PC-3 (cell line): ENCODE measurements at regions not wholly inside any gene's neighbourhood (a gene's known extent, or its start where the extent isn't known, plus 50 kb on each side); places are given as distances from the start of the nearest gene placed in this dataset.

Source experiments
- ATAC-seq: fragments of 200-7000 bp; cut with Tn5 transposase; 2 replicates; pipeline ENCODE4 v1.9.1; 2020; ENCODE audit warnings: mild to moderate bottlenecking, moderate library complexity
- BruUV-seq: library from RNA; stranded (reverse); fragments of 400-500 nt; replicated peaks from 2 replicates; lab custom pipeline; 2021; lab: Mats Ljungman, UMichigan
- CTCF ChIA-PET: fragments of 300-600 bp; sonication (Branson Sonifier 250); formaldehyde crosslinking; loops from one replicate; lab custom pipeline; 2022; ENCODE audit warnings: antibody characterized with exemption; lab: Charles Lee
- POLR2A ChIA-PET: fragments of 300-600 bp; sonication (Branson Sonifier 250); formaldehyde crosslinking; loops from one replicate; lab custom pipeline; 2022; ENCODE audit warnings: antibody characterized with exemption; ENCODE audit not compliant: unreplicated experiment; lab: Charles Lee
- DNase-seq: peaks from one replicate; pipeline ENCODE4 v3.0.0-alpha.2; 2015
- H2AFZ ChIP-seq: fragments of 300-600 bp; sonication (generic); 2 replicates; pipeline ENCODE4 v1.6.0; 2016; ENCODE audit warnings: antibody characterized with exemption, low read length
- H3F3A ChIP-seq: fragments of 300-600 bp; sonication (generic); one replicate; pipeline ENCODE4 v1.6.0; 2017; ENCODE audit warnings: antibody characterized with exemption, low read length, control low read depth, mild to moderate bottlenecking; ENCODE audit not compliant: unreplicated experiment
- H3K27ac ChIP-seq: fragments of 300-600 bp; sonication (generic); 2 replicates; pipeline ENCODE4 v1.5.1; 2016; ENCODE audit warnings: mild to moderate bottlenecking, low read length
- H3K27me3 ChIP-seq: fragments of 300-600 bp; sonication (generic); 2 replicates; pipeline ENCODE4 v1.6.1; 2016; ENCODE audit warnings: low read length, mixed read lengths
- H3K36me3 ChIP-seq: fragments of 300-600 bp; sonication (generic); 2 replicates; pipeline ENCODE4 v1.6.1; 2016; ENCODE audit warnings: low read depth, mixed run types, low read length, mixed read lengths
- H3K4me1 ChIP-seq: fragments of 300-600 bp; sonication (generic); 2 replicates; pipeline ENCODE4 v1.5.1; 2016; ENCODE audit warnings: low read length; ENCODE audit not compliant: insufficient read depth
- H3K4me2 ChIP-seq: fragments of 300-600 bp; sonication (generic); 2 replicates; pipeline ENCODE4 v1.6.0; 2016; ENCODE audit warnings: low read length
- H3K4me3 ChIP-seq: fragments of 300-600 bp; sonication (generic); 2 replicates; pipeline ENCODE4 v1.5.1; 2016; ENCODE audit warnings: mild to moderate bottlenecking, low read length, mixed read lengths
- H3K79me2 ChIP-seq: fragments of 300-600 bp; sonication (generic); 2 replicates; pipeline ENCODE4 v1.6.1; 2017; ENCODE audit warnings: low read length, mixed read lengths
- H3K9ac ChIP-seq: fragments of 300-600 bp; sonication (generic); 2 replicates; pipeline ENCODE4 v1.6.0; 2016; ENCODE audit warnings: mild to moderate bottlenecking, low read length
- H3K9me2 ChIP-seq: fragments of 300-600 bp; sonication (generic); replicated peaks from 2 replicates; pipeline ENCODE4 v1.6.1; 2016; ENCODE audit warnings: mixed run types, low read length, mixed read lengths
- H3K9me3 ChIP-seq: fragments of 300-600 bp; sonication (generic); 2 replicates; pipeline ENCODE4 v1.6.1; 2016; ENCODE audit warnings: low read length, mixed read lengths
- H4K20me1 ChIP-seq: fragments of 300-600 bp; sonication (generic); 2 replicates; pipeline ENCODE4 v1.6.1; 2016; ENCODE audit warnings: low read length, mixed read lengths
- EZH2 ChIP-seq: fragments of 300-600 bp; sonication (generic); IDR thresholded peaks from one replicate; pipeline ENCODE4 v1.6.1; 2017; ENCODE audit warnings: antibody characterized with exemption, mild to moderate bottlenecking, low read length; ENCODE audit not compliant: unreplicated experiment
- EZH2phosphoT487 ChIP-seq: fragments of 300-600 bp; sonication (generic); IDR thresholded peaks from 2 replicates; pipeline ENCODE4 v1.6.1; 2018; ENCODE audit warnings: mild to moderate bottlenecking, antibody characterized with exemption, low read length, borderline replicate concordance
- intact Hi-C: fragments of 100-400 bp; cut with micrococcal nuclease; formaldehyde crosslinking; loops from 2 replicates; pipeline ENCODE4 v1.9.0; 2023
- TF ChIP-seq, protein P1 (sequence below): fragments of 300-600 bp; sonication (generic); conservative IDR thresholded peaks from 2 replicates; pipeline ENCODE4 v1.5.1; 2017; ENCODE audit warnings: antibody characterized with exemption, low read depth, mild to moderate bottlenecking, low read length

DNA sequence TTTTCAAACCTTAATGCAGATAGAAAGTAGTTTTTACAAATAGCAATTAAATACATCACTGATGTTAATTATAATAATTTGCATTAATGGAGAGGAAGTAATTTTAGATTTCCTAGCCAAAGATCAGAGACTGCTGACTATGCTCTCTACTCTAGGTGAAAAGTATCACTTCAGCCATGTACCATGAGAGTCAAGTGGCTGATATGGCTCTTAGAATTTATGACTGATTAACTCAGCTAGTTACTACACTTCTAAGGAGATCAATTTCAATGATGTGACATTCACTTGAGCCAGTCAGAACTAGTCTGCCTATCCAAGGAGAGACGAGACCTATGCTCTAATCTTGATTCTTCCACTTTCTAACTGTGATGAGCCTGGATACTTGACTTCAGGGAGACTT lies 405.7 kb upstream of the RORA start:
- Histone ChIP-seq H3K36me3 (no peaks in the 10 kb centered on the region), H3K27ac (no peak overlapping the region), H4K20me1 (no peaks in the 10 kb centered on the region), H3K4me2 (no peak overlapping the region), H3K9me2 (no peaks in the 10 kb centered on the region), H2AFZ (no peak overlapping the region), H3F3A (no peaks in the 10 kb centered on the region), H3K9me3 (no peaks in the 10 kb centered on the region), H3K79me2 (no peaks in the 10 kb centered on the region), H3K4me1 (no peaks in the 10 kb centered on the region), H3K27me3 (peaks cover 23% of the 10 kb centered on the region), H3K4me3 (no peak overlapping the region), H3K9ac (no peak overlapping the region)
- no TSS peak for BruUV-seq
- ChIA-PET CTCF (no interaction called here), POLR2A (no interaction called here)
- DNase-seq (no peak), ATAC-seq (no peak)
- TF ChIP-seq, protein P1, sequence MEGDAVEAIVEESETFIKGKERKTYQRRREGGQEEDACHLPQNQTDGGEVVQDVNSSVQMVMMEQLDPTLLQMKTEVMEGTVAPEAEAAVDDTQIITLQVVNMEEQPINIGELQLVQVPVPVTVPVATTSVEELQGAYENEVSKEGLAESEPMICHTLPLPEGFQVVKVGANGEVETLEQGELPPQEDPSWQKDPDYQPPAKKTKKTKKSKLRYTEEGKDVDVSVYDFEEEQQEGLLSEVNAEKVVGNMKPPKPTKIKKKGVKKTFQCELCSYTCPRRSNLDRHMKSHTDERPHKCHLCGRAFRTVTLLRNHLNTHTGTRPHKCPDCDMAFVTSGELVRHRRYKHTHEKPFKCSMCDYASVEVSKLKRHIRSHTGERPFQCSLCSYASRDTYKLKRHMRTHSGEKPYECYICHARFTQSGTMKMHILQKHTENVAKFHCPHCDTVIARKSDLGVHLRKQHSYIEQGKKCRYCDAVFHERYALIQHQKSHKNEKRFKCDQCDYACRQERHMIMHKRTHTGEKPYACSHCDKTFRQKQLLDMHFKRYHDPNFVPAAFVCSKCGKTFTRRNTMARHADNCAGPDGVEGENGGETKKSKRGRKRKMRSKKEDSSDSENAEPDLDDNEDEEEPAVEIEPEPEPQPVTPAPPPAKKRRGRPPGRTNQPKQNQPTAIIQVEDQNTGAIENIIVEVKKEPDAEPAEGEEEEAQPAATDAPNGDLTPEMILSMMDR, result no peak
- TF ChIP-seq EZH2phosphoT487 (no peak), EZH2 (no peak)
- intact Hi-C loops, result no loop called here

- Histone ChIP-seq H3K79me2 (no peaks in the 10 kb centered on the region), H3K4me1 (no peaks in the 10 kb centered on the region), H3K27ac (no peak overlapping the region), H3K4me2 (no peak overlapping the region), H3K36me3 (no peaks in the 10 kb centered on the region), H4K20me1 (no peaks in the 10 kb centered on the region), H3F3A (no peaks in the 10 kb centered on the region), H3K27me3 (peaks cover 18% of the 10 kb centered on the region), H2AFZ (no peak overlapping the region), H3K9me3 (no peaks in the 10 kb centered on the region), H3K4me3 (no peak overlapping the region), H3K9me2 (no peaks in the 10 kb centered on the region), H3K9ac (no peak overlapping the region)
- BruUV-seq, result no TSS peak
- POLR2A ChIA-PET, result no interaction called here
- DNase-seq (no peak), ATAC-seq (no peak)
- CTCF ChIA-PET, result no interaction called here
- TF ChIP-seq, protein P1, result no peak
- TF ChIP-seq EZH2phosphoT487 (no peak), EZH2 (no peak)
- intact Hi-C loops, result no loop called here
Observed at GRCh38 chr15:61633951-61634350, 404.8 kb upstream of the RORA start.

- Histone ChIP-seq H3K36me3 (no peaks in the 10 kb centered on the region), H3K27ac (no peak overlapping the region), H3K4me1 (no peaks in the 10 kb centered on the region), H4K20me1 (no peaks in the 10 kb centered on the region), H3K79me2 (no peaks in the 10 kb centered on the region), H3F3A (no peaks in the 10 kb centered on the region), H3K9me2 (no peaks in the 10 kb centered on the region), H3K4me3 (no peak overlapping the region), H3K9me3 (no peaks in the 10 kb centered on the region), H3K4me2 (no peak overlapping the region), H3K9ac (no peak overlapping the region), H3K27me3 (peaks cover 22% of the 10 kb centered on the region), H2AFZ (no peak overlapping the region)
- ATAC-seq (no peak), DNase-seq (no peak)
- TF ChIP-seq EZH2phosphoT487 (no peak), EZH2 (no peak)
- TF ChIP-seq, protein P1, result no peak
- ChIA-PET POLR2A (no interaction called here), CTCF (no interaction called here)
- no TSS peak for BruUV-seq
- intact Hi-C loops, result loop anchor here (10.0 kb wide), 2 partner anchors 206 to 464 kb away; no protein-coding TSS in a partner anchor
Observed at GRCh38 chr15:61629269-61629668, 400.2 kb upstream of the RORA start.
